SK-N-SH treated with all-trans-retinoic acid at 6 μM for 48 hours (cell line): ENCODE measurements at regions not wholly inside any gene's neighbourhood (a gene's known extent, or its start where the extent isn't known, plus 50 kb on each side); places are given as distances from the start of the nearest gene placed in this dataset.

Source experiments
- ATAC-seq: fragments of 200-7000 bp; cut with Tn5 transposase; 3 replicates; pipeline ENCODE4 v1.9.1; 2020; ENCODE audit warnings: mild to moderate bottlenecking, moderate library complexity
- ARNTL ChIP-seq: fragments of 450-650 bp; formaldehyde crosslinking; IDR thresholded peaks from 2 replicates; pipeline ENCODE4 v1.5.0; 2020; ENCODE audit warnings: low read depth, mild to moderate bottlenecking, moderate library complexity, borderline replicate concordance
- BACH2 ChIP-seq: fragments of 250-450 bp; sonication (Bioruptor Pico); IDR thresholded peaks from 2 replicates; pipeline ENCODE4 v1.9.0; 2021; ENCODE audit warnings: mild to moderate bottlenecking, borderline replicate concordance
- CSDC2 ChIP-seq: fragments of 250-450 bp; sonication (Bioruptor Pico); IDR thresholded peaks from 2 replicates; pipeline ENCODE4 v1.5.0; 2020; ENCODE audit warnings: mild to moderate bottlenecking, moderate library complexity
- ESRRG ChIP-seq: fragments of 250-450 bp; sonication (Bioruptor Pico); IDR thresholded peaks from 2 replicates; pipeline ENCODE4 v1.6.1; 2021; ENCODE audit warnings: mild to moderate bottlenecking
- GLIS3 ChIP-seq: fragments of 250-450 bp; sonication (Bioruptor Pico); IDR thresholded peaks from 2 replicates; pipeline ENCODE4 v1.5.0; 2020; ENCODE audit warnings: mild to moderate bottlenecking, moderate library complexity
- ISL1 ChIP-seq: fragments of 250-450 bp; sonication (Bioruptor Pico); IDR thresholded peaks from 2 replicates; pipeline ENCODE4 v2.1.2; 2022; ENCODE audit warnings: mild to moderate bottlenecking, moderate library complexity
- OSR1 ChIP-seq: fragments of 250-450 bp; sonication (Bioruptor Pico); IDR thresholded peaks from 2 replicates; pipeline ENCODE4 v1.8.0; 2022; ENCODE audit warnings: moderate library complexity, mild to moderate bottlenecking, inconsistent platforms
- RARB ChIP-seq: fragments of 250-450 bp; sonication (Bioruptor Pico); IDR thresholded peaks from 2 replicates; pipeline ENCODE4 v1.8.0; 2021; ENCODE audit warnings: mild to moderate bottlenecking, moderate library complexity
- SNAI2 ChIP-seq: fragments of 250-450 bp; sonication (Bioruptor Pico); IDR thresholded peaks from 2 replicates; pipeline ENCODE4 v1.5.0; 2020; ENCODE audit warnings: mild to moderate bottlenecking, moderate library complexity
- TCF4 ChIP-seq: fragments of 250-450 bp; sonication (Bioruptor Pico); IDR thresholded peaks from 2 replicates; pipeline ENCODE4 v1.8.0; 2021; ENCODE audit warnings: mild to moderate bottlenecking, moderate library complexity, borderline replicate concordance
- TOX ChIP-seq: fragments of 250-450 bp; sonication (Bioruptor Pico); IDR thresholded peaks from 2 replicates; pipeline ENCODE4 v1.8.0; 2021; ENCODE audit warnings: mild to moderate bottlenecking, moderate library complexity, borderline replicate concordance
- ZC3H10 ChIP-seq: fragments of 250-450 bp; sonication (Bioruptor Pico); IDR thresholded peaks from 2 replicates; pipeline ENCODE4 v1.5.1; 2021; ENCODE audit warnings: mild to moderate bottlenecking, moderate library complexity
- ZFP3 ChIP-seq: fragments of 250-450 bp; sonication (Bioruptor Pico); IDR thresholded peaks from 2 replicates; pipeline ENCODE4 v1.5.0; 2020; ENCODE audit warnings: mild to moderate bottlenecking, moderate library complexity
- ZFP30 ChIP-seq: fragments of 450-650 bp; formaldehyde crosslinking; IDR thresholded peaks from 2 replicates; pipeline ENCODE4 v1.5.0; 2022; ENCODE audit warnings: mild to moderate bottlenecking, moderate library complexity
- ZNF565 ChIP-seq: fragments of 450-650 bp; formaldehyde crosslinking; conservative IDR thresholded peaks from 2 replicates; pipeline ENCODE4 v1.5.0; 2020; ENCODE audit warnings: low read depth, mild to moderate bottlenecking, moderate library complexity
- ZNF70 ChIP-seq: fragments of 450-650 bp; formaldehyde crosslinking; IDR thresholded peaks from 2 replicates; pipeline ENCODE4 v1.5.0; 2020; ENCODE audit warnings: mild to moderate bottlenecking, moderate library complexity
- TF ChIP-seq, protein P1 (sequence below): fragments of 250-450 bp; sonication (Bioruptor Pico); IDR thresholded peaks from 2 replicates; pipeline ENCODE4 v1.5.1; 2021; ENCODE audit warnings: mild to moderate bottlenecking, moderate library complexity
- TF ChIP-seq, protein P2 (sequence below): fragments of 250-450 bp; sonication (Bioruptor Pico); IDR thresholded peaks from 2 replicates; pipeline ENCODE4 v1.5.0; 2020; ENCODE audit warnings: mild to moderate bottlenecking, moderate library complexity
- TF ChIP-seq, protein P3 (sequence below): fragments of 250-450 bp; sonication (Bioruptor Pico); IDR thresholded peaks from 2 replicates; pipeline ENCODE4 v1.5.1; 2020; ENCODE audit warnings: low read depth, mild to moderate bottlenecking, moderate library complexity

DNA sequence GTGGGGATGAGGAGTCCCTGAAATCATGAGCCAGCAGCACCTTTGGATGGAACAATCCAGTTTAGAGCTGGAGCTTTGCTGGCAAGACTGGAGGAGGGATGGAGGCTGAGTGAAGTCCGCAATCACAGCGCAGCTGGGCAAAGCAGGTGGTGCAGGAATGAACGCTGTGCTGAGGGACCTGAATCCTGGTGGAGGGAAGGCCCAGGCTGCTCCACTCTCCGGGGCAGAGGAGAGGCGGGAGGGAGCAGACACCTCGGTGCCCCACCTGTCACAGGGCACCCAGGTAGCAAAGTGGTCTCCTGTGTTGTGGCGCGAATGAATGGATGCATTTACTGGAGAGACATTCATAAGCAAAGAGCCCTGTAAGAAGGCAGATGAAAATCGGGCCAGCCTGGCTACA is 124.8 kb upstream of the ANO1 start:
- no peak for ATAC-seq
- no peak for TF ChIP-seq RARB (CRISPR knock-in tag)
- TF ChIP-seq, protein P1, sequence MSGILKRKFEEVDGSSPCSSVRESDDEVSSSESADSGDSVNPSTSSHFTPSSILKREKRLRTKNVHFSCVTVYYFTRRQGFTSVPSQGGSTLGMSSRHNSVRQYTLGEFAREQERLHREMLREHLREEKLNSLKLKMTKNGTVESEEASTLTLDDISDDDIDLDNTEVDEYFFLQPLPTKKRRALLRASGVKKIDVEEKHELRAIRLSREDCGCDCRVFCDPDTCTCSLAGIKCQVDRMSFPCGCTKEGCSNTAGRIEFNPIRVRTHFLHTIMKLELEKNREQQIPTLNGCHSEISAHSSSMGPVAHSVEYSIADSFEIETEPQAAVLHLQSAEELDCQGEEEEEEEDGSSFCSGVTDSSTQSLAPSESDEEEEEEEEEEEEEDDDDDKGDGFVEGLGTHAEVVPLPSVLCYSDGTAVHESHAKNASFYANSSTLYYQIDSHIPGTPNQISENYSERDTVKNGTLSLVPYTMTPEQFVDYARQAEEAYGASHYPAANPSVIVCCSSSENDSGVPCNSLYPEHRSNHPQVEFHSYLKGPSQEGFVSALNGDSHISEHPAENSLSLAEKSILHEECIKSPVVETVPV (CRISPR knock-in tag), result no peak
- no peak for TF ChIP-seq TCF4 (CRISPR knock-in tag)
- no peak for TF ChIP-seq ZC3H10 (CRISPR knock-in tag)
- TF ChIP-seq ZFP30 (CRISPR knock-in tag), result no peak
- TF ChIP-seq CSDC2 (CRISPR knock-in tag), result no peak
- TF ChIP-seq OSR1 (CRISPR knock-in tag), result no peak
- TF ChIP-seq ZNF70, result no peak
- TF ChIP-seq ARNTL, result no peak
- TF ChIP-seq, protein P2, sequence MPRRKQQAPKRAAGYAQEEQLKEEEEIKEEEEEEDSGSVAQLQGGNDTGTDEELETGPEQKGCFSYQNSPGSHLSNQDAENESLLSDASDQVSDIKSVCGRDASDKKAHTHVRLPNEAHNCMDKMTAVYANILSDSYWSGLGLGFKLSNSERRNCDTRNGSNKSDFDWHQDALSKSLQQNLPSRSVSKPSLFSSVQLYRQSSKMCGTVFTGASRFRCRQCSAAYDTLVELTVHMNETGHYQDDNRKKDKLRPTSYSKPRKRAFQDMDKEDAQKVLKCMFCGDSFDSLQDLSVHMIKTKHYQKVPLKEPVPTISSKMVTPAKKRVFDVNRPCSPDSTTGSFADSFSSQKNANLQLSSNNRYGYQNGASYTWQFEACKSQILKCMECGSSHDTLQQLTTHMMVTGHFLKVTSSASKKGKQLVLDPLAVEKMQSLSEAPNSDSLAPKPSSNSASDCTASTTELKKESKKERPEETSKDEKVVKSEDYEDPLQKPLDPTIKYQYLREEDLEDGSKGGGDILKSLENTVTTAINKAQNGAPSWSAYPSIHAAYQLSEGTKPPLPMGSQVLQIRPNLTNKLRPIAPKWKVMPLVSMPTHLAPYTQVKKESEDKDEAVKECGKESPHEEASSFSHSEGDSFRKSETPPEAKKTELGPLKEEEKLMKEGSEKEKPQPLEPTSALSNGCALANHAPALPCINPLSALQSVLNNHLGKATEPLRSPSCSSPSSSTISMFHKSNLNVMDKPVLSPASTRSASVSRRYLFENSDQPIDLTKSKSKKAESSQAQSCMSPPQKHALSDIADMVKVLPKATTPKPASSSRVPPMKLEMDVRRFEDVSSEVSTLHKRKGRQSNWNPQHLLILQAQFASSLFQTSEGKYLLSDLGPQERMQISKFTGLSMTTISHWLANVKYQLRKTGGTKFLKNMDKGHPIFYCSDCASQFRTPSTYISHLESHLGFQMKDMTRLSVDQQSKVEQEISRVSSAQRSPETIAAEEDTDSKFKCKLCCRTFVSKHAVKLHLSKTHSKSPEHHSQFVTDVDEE (CRISPR knock-in tag), result no peak
- TF ChIP-seq TOX (CRISPR knock-in tag), result no peak
- no peak for TF ChIP-seq SNAI2
- no peak for TF ChIP-seq GLIS3 (CRISPR knock-in tag)
- no peak for TF ChIP-seq BACH2
- TF ChIP-seq ZFP3 (CRISPR knock-in tag), result no peak
- TF ChIP-seq ZNF565, result no peak

DNA sequence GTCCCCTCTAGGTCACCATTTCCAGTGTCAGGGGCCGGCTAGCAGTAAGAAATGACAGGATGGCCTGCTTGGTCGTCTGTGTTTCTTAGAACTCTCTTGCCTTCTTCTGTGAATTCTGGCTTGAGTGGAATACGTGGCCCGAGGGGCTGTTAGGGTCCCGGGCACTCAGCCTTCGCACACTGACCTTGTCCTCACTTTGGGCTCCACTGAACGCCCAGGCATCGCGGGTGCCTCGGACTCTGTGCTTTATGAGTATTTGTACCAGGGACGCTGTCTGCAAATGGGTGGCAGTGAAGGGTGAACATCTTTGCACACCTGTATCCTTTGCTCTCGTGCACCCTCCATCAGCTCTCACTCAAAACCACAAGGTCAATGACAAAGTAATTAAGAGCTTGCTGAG is 123.4 kb upstream of the ANO1 start:
- TF ChIP-seq ZNF70, result no peak
- TF ChIP-seq ZFP3 (CRISPR knock-in tag), result no peak
- TF ChIP-seq TOX (CRISPR knock-in tag), result no peak
- no peak for TF ChIP-seq ZFP30 (CRISPR knock-in tag)
- no peak for TF ChIP-seq GLIS3 (CRISPR knock-in tag)
- no peak for TF ChIP-seq ZNF565
- TF ChIP-seq SNAI2, result no peak
- TF ChIP-seq ZC3H10 (CRISPR knock-in tag), result no peak
- no peak for ATAC-seq

DNA sequence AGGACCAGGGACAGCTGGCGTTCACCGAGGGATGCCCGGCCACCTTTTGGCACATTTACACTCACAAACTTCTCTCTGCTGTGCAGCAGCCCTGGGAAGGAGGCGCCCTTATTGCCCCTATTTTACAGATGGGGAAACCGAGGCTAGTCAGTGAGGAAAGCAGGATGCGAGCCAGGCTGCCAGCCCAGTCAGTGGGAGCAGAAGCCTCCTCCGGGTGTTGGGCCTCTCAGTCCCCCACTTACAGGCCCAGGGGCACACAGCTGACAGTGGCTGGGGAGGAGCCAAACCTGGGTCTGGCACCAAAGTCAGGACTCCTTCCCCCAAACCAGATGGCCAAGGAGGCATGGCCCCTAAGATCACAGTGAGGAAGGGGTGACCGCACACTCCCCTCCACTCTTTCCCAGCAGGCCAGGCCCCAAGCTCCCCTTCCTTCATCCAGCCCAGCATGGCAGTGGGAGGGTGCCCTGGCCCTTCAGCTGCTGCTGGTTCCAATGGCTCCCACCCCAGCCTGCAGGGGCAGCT is 121.4 kb upstream of the ANO1 start:
- no peak for ATAC-seq
- TF ChIP-seq ESRRG, result no peak
- TF ChIP-seq, protein P1 (CRISPR knock-in tag), result no peak
- no peak for TF ChIP-seq TOX (CRISPR knock-in tag)
- no peak for TF ChIP-seq SNAI2
- TF ChIP-seq OSR1 (CRISPR knock-in tag), result no peak
- no peak for TF ChIP-seq TCF4 (CRISPR knock-in tag)
- TF ChIP-seq, protein P3, sequence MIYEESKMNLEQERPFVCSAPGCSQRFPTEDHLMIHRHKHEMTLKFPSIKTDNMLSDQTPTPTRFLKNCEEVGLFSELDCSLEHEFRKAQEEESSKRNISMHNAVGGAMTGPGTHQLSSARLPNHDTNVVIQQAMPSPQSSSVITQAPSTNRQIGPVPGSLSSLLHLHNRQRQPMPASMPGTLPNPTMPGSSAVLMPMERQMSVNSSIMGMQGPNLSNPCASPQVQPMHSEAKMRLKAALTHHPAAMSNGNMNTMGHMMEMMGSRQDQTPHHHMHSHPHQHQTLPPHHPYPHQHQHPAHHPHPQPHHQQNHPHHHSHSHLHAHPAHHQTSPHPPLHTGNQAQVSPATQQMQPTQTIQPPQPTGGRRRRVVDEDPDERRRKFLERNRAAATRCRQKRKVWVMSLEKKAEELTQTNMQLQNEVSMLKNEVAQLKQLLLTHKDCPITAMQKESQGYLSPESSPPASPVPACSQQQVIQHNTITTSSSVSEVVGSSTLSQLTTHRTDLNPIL (CRISPR knock-in tag), result no peak
- no peak for TF ChIP-seq ZFP3 (CRISPR knock-in tag)
- no peak for TF ChIP-seq ZNF565
- TF ChIP-seq ISL1 (CRISPR knock-in tag), result no peak
- TF ChIP-seq, all 23 proteins: peak for 0

DNA sequence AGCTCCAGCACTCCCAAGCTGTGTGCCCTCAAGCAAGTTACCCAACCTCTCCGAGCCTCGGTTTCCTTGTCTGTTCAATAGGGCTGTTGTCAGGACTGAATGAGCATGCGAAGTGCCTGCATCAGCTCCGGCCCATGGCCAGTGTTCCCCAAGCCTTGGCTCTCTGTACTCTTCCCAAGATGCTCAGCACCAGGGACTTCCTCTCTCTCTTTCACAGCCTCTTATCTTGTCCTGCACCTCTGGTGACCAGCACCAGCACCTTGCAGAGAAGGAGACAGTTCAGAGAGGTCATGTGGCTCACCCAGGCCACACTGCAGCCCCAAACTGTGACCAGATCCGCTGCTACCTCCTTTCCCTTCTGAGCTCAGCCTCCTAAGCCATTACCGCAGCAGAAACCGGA is 120.3 kb upstream of the ANO1 start:
- no peak for ATAC-seq
- TF ChIP-seq ZNF70 (no peak), RARB (CRISPR knock-in tag) (no peak), GLIS3 (CRISPR knock-in tag) (no peak)

DNA sequence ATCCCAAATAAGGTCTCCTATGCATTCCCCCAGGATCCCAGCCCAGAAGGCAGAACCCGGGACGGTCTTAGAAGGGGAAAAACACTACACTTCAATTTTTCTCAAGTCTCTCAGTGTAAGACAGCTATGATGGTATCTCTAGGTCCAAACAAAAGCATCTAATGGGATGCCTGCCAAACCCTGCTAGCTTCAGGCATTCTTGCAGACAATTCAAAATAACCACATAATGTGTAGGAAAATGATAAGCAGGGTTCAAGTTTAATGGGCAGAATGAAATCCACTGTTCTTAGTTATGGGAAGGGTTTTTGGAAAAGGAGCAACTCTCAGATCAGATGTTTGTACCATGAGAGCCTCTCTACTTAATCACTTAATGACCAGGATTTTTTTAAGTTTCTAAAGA is 119.8 kb upstream of the ANO1 start:
- no peak for TF ChIP-seq TCF4 (CRISPR knock-in tag)
- TF ChIP-seq, protein P1 (CRISPR knock-in tag), result no peak
- no peak for TF ChIP-seq BACH2
- 0 out of 2 replicates have a peak, but pooled peaks have one; percentile 11 for TF ChIP-seq ISL1 (CRISPR knock-in tag)
- TF ChIP-seq GLIS3 (CRISPR knock-in tag), result no peak
- no peak for ATAC-seq
